NT2/D1 (cell line): ENCODE measurements at regions not wholly inside any gene's neighbourhood (a gene's known extent, or its start where the extent isn't known, plus 50 kb on each side); places are given as distances from the start of the nearest gene placed in this dataset.

Source experiments
- YY1 ChIP-seq: IDR thresholded peaks from 2 replicates; pipeline ENCODE4 v1.6.1; 2011; ENCODE audit not compliant: insufficient read length, insufficient read depth
- ZNF274 ChIP-seq: IDR thresholded peaks from 2 replicates; pipeline ENCODE4 v1.6.1; 2011; ENCODE audit warnings: mild to moderate bottlenecking, low read depth, low read length

DNA sequence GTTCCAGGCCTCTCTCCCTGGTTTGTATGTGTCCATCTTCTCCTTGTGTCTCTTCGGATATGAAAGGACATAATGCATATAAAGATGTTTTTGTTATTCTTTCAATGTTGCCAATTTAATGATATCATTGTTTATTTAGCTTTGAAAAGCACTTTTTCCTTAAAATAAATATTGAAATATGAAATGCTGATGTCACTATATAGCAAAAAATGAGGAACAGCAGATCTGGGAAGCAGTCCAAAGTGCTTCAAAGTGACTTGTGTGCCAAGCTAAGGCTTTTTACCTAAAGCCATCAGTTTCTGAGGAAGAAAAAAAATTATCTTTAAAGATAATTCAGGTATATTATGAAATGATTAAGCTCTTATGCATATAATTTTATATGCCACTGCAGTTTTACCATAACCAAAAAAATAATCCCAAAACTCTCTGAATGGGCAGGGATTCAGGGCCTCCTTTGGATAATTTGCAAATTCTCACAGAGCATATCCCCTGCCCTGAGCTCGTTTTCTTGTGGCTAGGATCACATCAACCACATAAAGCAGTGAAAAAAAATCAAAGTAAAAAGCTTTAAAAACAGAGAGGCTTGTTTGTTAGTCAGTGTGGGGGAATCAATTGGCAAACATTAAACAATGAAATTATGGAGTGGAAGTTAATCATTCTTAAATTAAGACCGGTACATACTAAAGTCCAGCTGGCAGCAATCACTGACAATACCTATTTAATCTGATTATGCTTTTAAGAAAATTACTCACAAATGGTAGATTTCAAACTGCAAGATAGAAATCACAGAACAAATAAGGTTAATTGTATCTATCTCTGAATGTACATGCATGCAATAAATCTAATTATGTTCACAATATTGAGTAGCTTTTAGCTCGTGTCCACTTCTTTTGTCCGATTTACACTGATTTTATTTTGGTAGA is 1027.9 kb upstream of the ADGRB3 start:
- TF ChIP-seq YY1 (no peak), ZNF274 (no peak)
